ENCODE measurements at regions not wholly inside any gene's neighbourhood (a gene's known extent, or its start where the extent isn't known, plus 50 kb on each side); places are given as distances from the start of the nearest gene placed in this dataset.
"Not testable (repeated sequence)": the region's sequence is repeated elsewhere in the genome, so short reads cannot be mapped to it uniquely, and the experiment has no call there.

- Histone ChIP-seq H3K27ac (no peak overlapping the region), H3K4me3 (no peak overlapping the region), H3K27me3 (no peaks in the 10 kb centered on the region), H3K9me3 (ENCODE audit: low read depth) (no peaks in the 10 kb centered on the region), H3K4me1 (ENCODE audit: low read depth) (no peaks in the 10 kb centered on the region), H3K36me3 (no peaks in the 10 kb centered on the region)
- TF ChIP-seq, protein P1, sequence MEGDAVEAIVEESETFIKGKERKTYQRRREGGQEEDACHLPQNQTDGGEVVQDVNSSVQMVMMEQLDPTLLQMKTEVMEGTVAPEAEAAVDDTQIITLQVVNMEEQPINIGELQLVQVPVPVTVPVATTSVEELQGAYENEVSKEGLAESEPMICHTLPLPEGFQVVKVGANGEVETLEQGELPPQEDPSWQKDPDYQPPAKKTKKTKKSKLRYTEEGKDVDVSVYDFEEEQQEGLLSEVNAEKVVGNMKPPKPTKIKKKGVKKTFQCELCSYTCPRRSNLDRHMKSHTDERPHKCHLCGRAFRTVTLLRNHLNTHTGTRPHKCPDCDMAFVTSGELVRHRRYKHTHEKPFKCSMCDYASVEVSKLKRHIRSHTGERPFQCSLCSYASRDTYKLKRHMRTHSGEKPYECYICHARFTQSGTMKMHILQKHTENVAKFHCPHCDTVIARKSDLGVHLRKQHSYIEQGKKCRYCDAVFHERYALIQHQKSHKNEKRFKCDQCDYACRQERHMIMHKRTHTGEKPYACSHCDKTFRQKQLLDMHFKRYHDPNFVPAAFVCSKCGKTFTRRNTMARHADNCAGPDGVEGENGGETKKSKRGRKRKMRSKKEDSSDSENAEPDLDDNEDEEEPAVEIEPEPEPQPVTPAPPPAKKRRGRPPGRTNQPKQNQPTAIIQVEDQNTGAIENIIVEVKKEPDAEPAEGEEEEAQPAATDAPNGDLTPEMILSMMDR (IDR thresholded peaks at IDR 0.05; ENCODE audit: low read depth, low read length) = no peak
- DNase-seq (ENCODE audit: low read depth in 1 of 2, low spot score in 1 of 2) = peak in 1 of 2 donors; percentile 82
Observed at GRCh38 chr1:170445096-170445495, 86.9 kb upstream of the GORAB start.

- TF ChIP-seq, protein P1 (IDR thresholded peaks at IDR 0.05; ENCODE audit: low read depth, low read length) = no peak
- DNase-seq (ENCODE audit: low read depth in 1 of 2, low spot score in 1 of 2) = no peak
- no peak overlapping the region for H3K4me3 ChIP-seq
- H3K27me3 ChIP-seq = no peaks in the 10 kb centered on the region
- no peaks in the 10 kb centered on the region for H3K4me1 ChIP-seq (ENCODE audit: low read depth)
- H3K9me3 ChIP-seq (ENCODE audit: low read depth) = no peaks in the 10 kb centered on the region
- H3K36me3 ChIP-seq = no peaks in the 10 kb centered on the region
- no peak overlapping the region for H3K27ac ChIP-seq
Observed at GRCh38 chr1:170448661-170449158, 83.3 kb upstream of the GORAB start.

DNA sequence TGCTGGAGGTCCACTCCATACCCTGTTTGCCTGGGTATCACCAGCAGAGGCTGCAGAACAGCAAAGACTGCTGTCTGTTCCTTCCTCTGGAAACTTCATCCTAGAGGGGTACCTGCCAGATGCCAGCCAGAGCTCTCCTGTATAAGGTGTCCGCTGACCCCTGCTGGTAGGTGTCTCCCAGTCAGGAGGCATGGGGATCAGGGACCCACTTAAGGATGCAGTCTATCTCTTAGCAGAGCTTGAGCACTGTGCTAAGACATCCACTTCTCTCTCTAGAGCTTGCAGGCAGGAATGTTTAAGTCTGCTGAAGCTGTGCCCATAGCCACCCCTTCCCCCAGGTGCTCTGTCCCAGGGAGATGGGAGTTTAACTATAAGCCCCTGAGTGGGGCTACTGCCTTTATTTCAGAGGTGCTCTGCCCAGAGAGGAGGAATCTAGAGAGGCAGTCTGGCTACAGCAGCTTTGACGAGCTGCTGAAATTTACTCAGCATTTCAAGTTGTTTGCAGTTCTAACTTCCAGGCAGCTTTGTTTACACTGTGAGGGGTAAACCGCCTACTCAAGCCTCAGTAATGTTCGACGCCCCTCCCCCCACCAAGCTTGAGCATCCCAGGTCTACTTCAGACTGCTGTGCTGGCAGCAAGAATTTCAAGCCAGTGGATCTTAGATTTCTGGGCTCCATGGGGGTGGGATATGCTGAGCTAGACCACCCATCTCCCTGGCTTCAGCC, 74.5 kb upstream of the GORAB start:
- not testable (repeated sequence) for H3K4me1 ChIP-seq (ENCODE audit: low read depth)
- peak; percentile 21 to 25 for DNase-seq (ENCODE audit: low read depth in 1 of 2, low spot score in 1 of 2)

DNA sequence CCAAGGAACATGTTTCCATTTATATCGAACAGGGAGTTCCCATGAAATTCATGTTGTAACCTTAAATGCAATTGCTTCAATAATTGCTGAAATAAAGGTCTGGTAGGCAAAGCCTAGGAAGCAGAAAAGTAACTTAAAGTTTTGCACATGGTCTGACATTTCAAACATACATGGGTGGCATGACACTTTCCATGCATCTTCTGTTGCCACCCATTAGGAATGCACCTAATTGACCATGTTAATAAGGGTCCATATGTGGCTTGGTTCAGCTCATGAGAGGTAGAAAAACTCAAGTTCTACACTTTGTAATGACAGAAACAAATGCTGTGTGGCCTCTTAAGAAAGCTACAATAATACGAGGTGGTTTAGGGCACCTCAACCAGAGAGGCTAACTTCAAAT, 72.0 kb upstream of the GORAB start:
- Histone ChIP-seq H3K9me3 (ENCODE audit: low read depth) (no peaks in the 10 kb centered on the region), H3K36me3 (no peaks in the 10 kb centered on the region), H3K27me3 (no peaks in the 10 kb centered on the region), H3K4me1 (ENCODE audit: low read depth) (no peaks in the 10 kb centered on the region), H3K27ac (no peak overlapping the region), H3K4me3 (no peak overlapping the region)
- no peak for DNase-seq (ENCODE audit: low read depth in 1 of 2, low spot score in 1 of 2)
- TF ChIP-seq, protein P1 (IDR thresholded peaks at IDR 0.05; ENCODE audit: low read depth, low read length) = no peak

More for the DNA sequence above, 74.5 kb upstream of the GORAB start:
- H3K27me3 ChIP-seq; H3K36me3 ChIP-seq; H3K27ac ChIP-seq; H3K4me3 ChIP-seq; H3K9me3 ChIP-seq (ENCODE audit: low read depth): not testable (repeated sequence)

DNA sequence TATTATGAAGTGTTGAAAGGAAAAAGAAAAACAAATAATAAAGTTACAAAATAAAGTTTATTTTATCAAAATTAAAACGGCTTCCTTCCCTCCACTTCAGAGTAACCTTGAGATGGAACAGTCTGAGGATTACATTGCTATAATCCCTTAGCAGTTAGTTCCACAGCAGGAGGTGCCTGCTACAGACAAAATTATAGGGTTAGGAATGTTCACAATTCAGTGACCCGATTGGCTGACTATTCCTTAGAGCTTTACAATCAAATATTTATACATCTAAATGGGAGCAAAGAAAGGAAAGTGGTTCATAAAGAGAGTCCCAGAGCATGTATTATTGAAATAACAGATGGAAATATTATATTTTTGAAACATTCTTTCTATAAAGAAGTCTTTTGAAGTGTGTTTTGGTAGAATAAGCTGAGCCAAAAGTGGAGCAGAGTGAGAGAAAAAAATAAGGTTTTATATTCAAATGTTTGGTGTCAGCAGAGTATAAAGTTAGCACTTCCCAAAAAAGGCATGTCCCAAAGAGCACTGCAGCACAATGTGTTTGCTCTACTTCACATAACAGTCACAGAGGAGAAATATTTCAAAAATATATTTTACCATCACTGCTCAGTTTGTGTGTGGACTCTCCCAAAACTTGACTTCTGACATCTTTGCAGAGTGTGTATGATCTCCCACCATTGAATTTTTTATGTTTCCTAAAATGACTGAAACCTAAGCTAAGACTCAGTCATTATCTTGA, 71.4 kb upstream of the GORAB start:
- no peaks in the 10 kb centered on the region for H3K4me1 ChIP-seq (ENCODE audit: low read depth)
- no peak overlapping the region for H3K27ac ChIP-seq
- H3K27me3 ChIP-seq = no peaks in the 10 kb centered on the region
- TF ChIP-seq, protein P1 (IDR thresholded peaks at IDR 0.05; ENCODE audit: low read depth, low read length) = no peak
- DNase-seq (ENCODE audit: low read depth in 1 of 2, low spot score in 1 of 2) = no peak
- no peak overlapping the region for H3K4me3 ChIP-seq
- H3K9me3 ChIP-seq (ENCODE audit: low read depth) = no peaks in the 10 kb centered on the region
- no peaks in the 10 kb centered on the region for H3K36me3 ChIP-seq

DNA sequence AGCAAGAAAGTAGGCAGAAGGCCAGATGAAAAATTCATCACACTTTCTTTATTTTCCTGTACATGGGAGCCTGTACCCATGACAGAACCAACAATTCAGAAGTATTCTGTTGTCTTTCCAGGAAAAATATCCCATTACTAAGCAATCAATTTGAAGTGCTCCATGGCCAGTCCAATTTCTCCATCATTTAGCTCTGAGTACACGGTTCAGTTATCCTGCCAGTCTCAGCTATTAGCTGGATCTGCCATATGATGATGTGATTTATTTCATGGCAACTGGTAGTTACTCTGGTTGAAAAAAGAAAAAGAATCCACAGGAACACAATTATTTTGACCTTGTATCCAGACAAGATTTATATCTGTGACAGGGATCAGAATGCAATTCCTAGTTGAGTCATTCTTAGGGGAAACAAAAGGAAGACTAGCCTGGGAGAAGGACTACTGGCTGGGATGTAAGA, 70.6 kb upstream of the GORAB start:
- Histone ChIP-seq H3K9me3 (ENCODE audit: low read depth) (no peaks in the 10 kb centered on the region), H3K27ac (no peak overlapping the region), H3K4me3 (no peak overlapping the region), H3K4me1 (ENCODE audit: low read depth) (no peaks in the 10 kb centered on the region), H3K27me3 (no peaks in the 10 kb centered on the region), H3K36me3 (no peaks in the 10 kb centered on the region)
- TF ChIP-seq, protein P1 (IDR thresholded peaks at IDR 0.05; ENCODE audit: low read depth, low read length) = no peak
- DNase-seq (ENCODE audit: low read depth in 1 of 2, low spot score in 1 of 2) = peak in 1 of 2 donors; percentile 60

Measured in cardiac muscle cell (in vitro differentiated cells and primary cell).